Kidney epithelial cell (primary cell): ENCODE measurements at regions not wholly inside any gene's neighbourhood (a gene's known extent, or its start where the extent isn't known, plus 50 kb on each side); places are given as distances from the start of the nearest gene placed in this dataset.

Experiments
- DNase-seq: peaks from one replicate; pipeline ENCODE4 v3.0.0-alpha.2; 2010; ENCODE audit warnings: low read depth
- H3K27me3 ChIP-seq: 2 replicates; pipeline ENCODE4 v1.6.0; 2011; ENCODE audit warnings: low read length; ENCODE audit not compliant: control insufficient read depth, insufficient read depth
- H3K36me3 ChIP-seq: 2 replicates; pipeline ENCODE4 v1.5.1; 2011; ENCODE audit warnings: low read length; ENCODE audit not compliant: control insufficient read depth, insufficient read depth
- H3K4me3 ChIP-seq: 2 replicates; pipeline ENCODE4 v1.5.1; 2011; ENCODE audit warnings: low read depth, mild to moderate bottlenecking, control low read depth, low read length
- CTCF ChIP-seq: IDR thresholded peaks from 2 replicates; pipeline ENCODE4 v1.5.1; 2011; ENCODE audit warnings: mild to moderate bottlenecking, moderate library complexity, low read length, control low read depth, inconsistent platforms; ENCODE audit not compliant: insufficient read depth, poor library complexity, severe bottlenecking

DNA sequence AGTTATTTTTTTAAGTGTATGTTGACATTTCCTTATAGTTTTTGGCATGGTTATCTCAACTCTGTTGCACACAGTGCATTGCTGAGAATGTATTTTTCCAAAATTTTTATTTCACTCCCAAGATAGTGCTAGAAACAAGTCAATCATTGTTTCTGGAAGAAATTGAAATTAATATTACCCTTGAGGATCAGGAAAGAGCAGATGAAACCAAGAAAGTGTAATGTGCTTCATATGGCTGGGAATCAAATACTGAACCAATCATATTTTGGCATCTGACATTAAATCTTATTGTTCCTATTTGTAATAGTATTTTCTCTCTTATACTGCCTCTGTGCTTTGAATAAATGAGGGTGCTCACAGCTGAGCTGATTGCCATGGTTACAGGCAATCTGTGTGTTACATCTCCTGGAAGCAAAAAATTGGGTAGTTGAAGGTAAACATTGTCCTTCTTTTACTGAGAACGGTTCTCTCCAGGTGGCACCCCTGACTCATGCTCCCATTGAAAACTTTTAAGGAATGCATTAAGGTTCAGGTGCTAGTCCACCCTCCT, 358.2 kb upstream of the NR3C2 start:
- Histone ChIP-seq H3K4me3 (no peak overlapping the region), H3K36me3 (no peaks in the 10 kb centered on the region), H3K27me3 (no peaks in the 10 kb centered on the region)
- TF ChIP-seq CTCF: no peak
- DNase-seq: no peak

DNA sequence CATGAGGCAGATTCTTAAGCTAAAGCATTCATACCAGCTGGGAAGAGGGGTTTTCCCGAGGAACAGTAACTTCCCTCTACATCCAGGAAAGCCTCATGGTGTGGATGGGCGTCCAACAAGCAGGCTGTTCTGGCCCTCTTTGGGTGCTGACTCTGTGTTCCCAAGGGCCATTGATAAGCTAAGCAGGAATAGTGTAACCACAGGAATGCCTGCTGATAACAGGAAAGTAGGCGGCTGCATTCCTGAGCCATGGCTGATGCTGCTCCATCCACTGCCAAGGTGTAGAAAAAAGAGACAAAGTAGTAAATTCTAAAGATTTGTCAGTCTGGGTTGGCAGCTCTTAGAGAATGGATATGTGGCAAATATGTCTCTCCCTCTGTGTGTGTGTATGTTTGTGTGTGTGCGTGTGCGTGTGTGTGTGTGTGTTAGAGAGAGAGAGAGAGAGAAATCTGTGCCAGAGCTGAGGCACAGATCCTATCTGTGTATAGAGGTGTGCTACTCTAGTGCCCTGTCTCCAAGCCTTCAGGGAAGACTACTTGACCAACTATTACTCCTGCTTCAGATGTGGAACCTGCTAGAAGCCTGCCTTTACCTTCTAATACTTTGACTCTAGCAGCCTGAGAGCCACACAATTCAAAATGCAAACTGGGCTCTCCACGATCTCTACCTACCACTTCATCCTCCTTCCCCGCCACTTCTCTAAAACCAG, 353.1 kb upstream of the NR3C2 start:
- Histone ChIP-seq H3K4me3 (no peak overlapping the region), H3K36me3 (no peaks in the 10 kb centered on the region), H3K27me3 (no peaks in the 10 kb centered on the region)
- peak; percentile 42 for DNase-seq
- TF ChIP-seq CTCF: no peak

DNA sequence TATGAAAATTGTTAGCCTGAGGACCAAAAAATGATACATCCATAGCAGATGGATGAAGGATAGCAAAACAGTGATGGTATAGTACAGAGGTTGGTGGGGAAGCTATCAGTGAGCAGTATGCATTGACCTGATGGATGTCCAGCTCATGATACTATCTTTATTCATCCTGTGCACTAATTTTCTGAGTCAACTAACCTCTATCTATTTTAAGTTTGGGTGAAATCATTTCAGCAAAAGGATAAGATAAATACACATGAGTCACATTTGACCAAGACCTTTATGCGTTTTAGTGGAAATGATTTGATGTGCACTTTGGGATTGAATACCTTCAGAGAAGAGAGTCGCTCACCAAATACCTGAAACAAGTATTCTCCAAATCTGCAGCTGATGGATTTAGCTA, 351.0 kb upstream of the NR3C2 start:
- DNase-seq: no peak
- no peak for TF ChIP-seq CTCF

GRCh38 chr4:148790691-148791090, 348.5 kb upstream of the NR3C2 start:
- H3K4me3 ChIP-seq: no peak overlapping the region
- H3K27me3 ChIP-seq: no peaks in the 10 kb centered on the region
- no peak for TF ChIP-seq CTCF
- peak; percentile 47 for DNase-seq
- no peaks in the 10 kb centered on the region for H3K36me3 ChIP-seq

More for the DNA sequence above, 351.0 kb upstream of the NR3C2 start:
- no peak overlapping the region for H3K4me3 ChIP-seq
- no peaks in the 10 kb centered on the region for H3K36me3 ChIP-seq
- no peaks in the 10 kb centered on the region for H3K27me3 ChIP-seq

- TF ChIP-seq CTCF: no peak
- no peak for DNase-seq
- Histone ChIP-seq H3K4me3 (no peak overlapping the region), H3K36me3 (no peaks in the 10 kb centered on the region), H3K27me3 (no peaks in the 10 kb centered on the region)
These were observed 348.0 kb upstream of the NR3C2 start for GRCh38 chr4:148790246-148790645.

GRCh38 chr4:148787831-148788477, 345.7 kb upstream of the NR3C2 start:
- no peak overlapping the region for H3K4me3 ChIP-seq
- H3K36me3 ChIP-seq: no peaks in the 10 kb centered on the region
- TF ChIP-seq CTCF: no peak
- peak; percentile 56 for DNase-seq
- no peaks in the 10 kb centered on the region for H3K27me3 ChIP-seq
